ENCODE measurements at regions not wholly inside any gene's neighbourhood (a gene's known extent, or its start where the extent isn't known, plus 50 kb on each side); places are given as distances from the start of the nearest gene placed in this dataset.

DNA sequence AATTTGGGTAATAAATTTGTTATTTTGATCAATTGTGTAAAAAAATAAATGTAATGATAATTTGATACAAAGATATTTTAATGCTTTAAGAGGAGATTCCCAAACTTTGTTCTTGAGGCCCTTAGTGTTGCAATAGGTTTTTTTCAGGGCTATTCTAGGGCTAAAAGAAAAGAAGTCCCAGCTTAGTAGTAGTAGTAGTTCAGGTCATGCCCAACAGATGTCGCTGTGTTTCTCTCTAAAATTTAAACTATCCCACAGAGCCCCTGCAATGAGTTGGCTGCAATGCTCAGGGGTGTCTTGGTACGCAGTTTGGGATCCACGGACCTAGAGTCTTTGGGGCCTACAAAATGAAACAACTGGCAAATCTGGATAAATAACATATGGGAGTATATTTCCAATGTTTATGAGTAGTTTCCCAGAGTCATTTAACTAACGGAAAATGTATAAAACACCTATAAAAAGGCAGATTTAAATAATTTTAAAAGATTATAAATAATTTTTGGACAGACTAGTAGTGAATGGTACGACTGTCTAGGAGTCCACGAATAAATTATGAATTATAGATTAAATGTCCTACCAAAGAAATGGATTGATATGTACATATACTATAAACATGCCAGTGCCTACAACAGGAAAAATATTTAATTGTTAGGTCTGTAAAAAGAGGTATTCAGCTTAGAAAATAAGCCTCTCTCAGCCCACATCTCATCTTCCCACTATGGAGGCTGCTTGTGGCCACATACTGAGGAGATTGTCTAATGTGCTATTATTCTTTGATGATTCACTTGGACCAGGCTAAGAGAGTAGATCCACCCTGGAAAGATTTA lies 228.5 kb upstream of the PMFBP1 start:
- Mint-ChIP-seq H3K27me3 (ENCODE audit: low read depth) (no peaks in the 10 kb centered on the region), H3K4me1 (peaks cover 3% of the 10 kb centered on the region), H3K36me3 (ENCODE audit: low read depth) (peaks cover 10% of the 10 kb centered on the region), H3K9me3 (peaks cover 10% of the 10 kb centered on the region), H3K27ac (ENCODE audit: unreplicated experiment) (no peak overlapping the region), H3K4me3 (no peak overlapping the region)
- DNase-seq (ENCODE audit: low read depth, low spot score): peak; percentile 63
- TF ChIP-seq, protein P1, sequence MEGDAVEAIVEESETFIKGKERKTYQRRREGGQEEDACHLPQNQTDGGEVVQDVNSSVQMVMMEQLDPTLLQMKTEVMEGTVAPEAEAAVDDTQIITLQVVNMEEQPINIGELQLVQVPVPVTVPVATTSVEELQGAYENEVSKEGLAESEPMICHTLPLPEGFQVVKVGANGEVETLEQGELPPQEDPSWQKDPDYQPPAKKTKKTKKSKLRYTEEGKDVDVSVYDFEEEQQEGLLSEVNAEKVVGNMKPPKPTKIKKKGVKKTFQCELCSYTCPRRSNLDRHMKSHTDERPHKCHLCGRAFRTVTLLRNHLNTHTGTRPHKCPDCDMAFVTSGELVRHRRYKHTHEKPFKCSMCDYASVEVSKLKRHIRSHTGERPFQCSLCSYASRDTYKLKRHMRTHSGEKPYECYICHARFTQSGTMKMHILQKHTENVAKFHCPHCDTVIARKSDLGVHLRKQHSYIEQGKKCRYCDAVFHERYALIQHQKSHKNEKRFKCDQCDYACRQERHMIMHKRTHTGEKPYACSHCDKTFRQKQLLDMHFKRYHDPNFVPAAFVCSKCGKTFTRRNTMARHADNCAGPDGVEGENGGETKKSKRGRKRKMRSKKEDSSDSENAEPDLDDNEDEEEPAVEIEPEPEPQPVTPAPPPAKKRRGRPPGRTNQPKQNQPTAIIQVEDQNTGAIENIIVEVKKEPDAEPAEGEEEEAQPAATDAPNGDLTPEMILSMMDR (conservative IDR thresholded peaks at IDR 0.05): peak; percentile 83

DNA sequence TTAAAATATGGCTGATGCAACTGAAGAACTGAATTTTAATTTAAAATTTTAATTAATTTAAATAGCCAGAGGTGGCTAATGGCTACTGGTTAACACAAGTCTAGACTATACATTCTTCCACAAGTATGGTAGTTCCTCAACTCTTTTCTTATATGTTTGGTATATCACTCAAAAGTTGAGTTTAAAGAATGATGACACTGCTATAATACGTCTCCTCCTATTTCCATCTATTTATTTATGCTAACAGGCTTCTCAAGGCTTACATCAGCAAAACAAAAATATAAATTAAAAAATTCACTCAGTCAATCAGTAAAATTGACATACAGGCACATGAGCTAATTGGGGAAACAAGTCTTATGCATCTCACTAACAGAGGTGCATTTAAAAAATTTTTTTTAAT lies 227.9 kb upstream of the PMFBP1 start:
- peaks cover 3% of the 10 kb centered on the region for H3K4me1 Mint-ChIP-seq

DNA sequence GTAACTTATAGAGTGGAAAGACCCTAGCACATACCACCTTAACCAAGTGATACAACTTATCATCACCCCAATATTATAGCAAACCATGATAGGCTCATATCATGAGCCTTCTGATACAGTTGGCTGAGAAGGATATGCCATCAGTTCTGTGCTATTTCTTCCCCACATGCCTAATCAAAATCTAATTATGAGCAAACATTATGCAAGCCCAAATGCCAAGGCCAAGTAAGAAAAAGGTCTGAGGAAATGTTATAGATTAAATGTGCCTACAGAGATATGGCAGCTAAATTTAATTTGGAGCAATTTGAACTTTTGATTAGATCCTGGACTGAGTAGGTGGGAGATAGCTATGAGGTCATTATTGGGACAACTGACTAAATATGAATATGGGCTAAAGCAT lies 225.9 kb upstream of the PMFBP1 start:
- TF ChIP-seq, protein P1 (conservative IDR thresholded peaks at IDR 0.05): no peak
- Mint-ChIP-seq H3K9me3 (peaks cover 9% of the 10 kb centered on the region), H3K27me3 (ENCODE audit: low read depth) (no peaks in the 10 kb centered on the region), H3K36me3 (ENCODE audit: low read depth) (peaks cover 10% of the 10 kb centered on the region), H3K4me3 (no peak overlapping the region), H3K4me1 (peaks cover 3% of the 10 kb centered on the region), H3K27ac (ENCODE audit: unreplicated experiment) (no peak overlapping the region)
- no peak for DNase-seq (ENCODE audit: low read depth, low spot score)

More for the DNA sequence above, 227.9 kb upstream of the PMFBP1 start:
- Mint-ChIP-seq H3K4me3 (no peak overlapping the region), H3K27me3 (ENCODE audit: low read depth) (no peaks in the 10 kb centered on the region), H3K27ac (ENCODE audit: unreplicated experiment) (no peak overlapping the region), H3K36me3 (ENCODE audit: low read depth) (peaks cover 8% of the 10 kb centered on the region), H3K9me3 (peaks cover 8% of the 10 kb centered on the region)
- DNase-seq (ENCODE audit: low read depth, low spot score): no peak
- TF ChIP-seq, protein P1 (conservative IDR thresholded peaks at IDR 0.05): no peak

- TF ChIP-seq, protein P1 (conservative IDR thresholded peaks at IDR 0.05): no peak
- H3K27me3 Mint-ChIP-seq (ENCODE audit: low read depth): no peaks in the 10 kb centered on the region
- H3K9me3 Mint-ChIP-seq: peaks cover 6% of the 10 kb centered on the region
- no peaks in the 10 kb centered on the region for H3K4me1 Mint-ChIP-seq
- H3K36me3 Mint-ChIP-seq (ENCODE audit: low read depth): peaks cover 19% of the 10 kb centered on the region
- no peak for DNase-seq (ENCODE audit: low read depth, low spot score)
- H3K4me3 Mint-ChIP-seq: no peak overlapping the region
- no peak overlapping the region for H3K27ac Mint-ChIP-seq (ENCODE audit: unreplicated experiment)
Measured at GRCh38 chr16:72394526-72394925, 222.6 kb upstream of the PMFBP1 start.

DNA sequence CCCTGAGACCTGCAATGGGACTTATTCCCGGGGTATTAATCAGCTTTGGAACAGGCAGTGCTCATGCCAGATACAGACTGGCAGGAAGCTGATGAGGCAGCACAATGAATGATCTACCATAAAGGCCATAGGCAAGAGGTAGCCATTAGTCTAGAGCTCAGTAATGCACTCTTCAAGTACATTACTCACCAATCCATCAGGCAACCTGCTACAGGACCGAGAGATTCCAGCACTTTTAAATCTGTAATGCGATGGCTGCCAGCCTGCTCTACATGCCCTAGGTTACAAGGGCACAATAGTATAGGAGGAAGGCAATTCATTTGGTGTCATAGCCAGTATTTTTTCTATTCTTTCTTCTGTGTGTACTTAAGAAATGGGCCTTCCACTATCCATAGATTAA lies 217.8 kb upstream of the PMFBP1 start:
- H3K9me3 Mint-ChIP-seq: peaks cover 18% of the 10 kb centered on the region
- H3K4me1 Mint-ChIP-seq: no peaks in the 10 kb centered on the region
- H3K27me3 Mint-ChIP-seq (ENCODE audit: low read depth): no peaks in the 10 kb centered on the region
- H3K4me3 Mint-ChIP-seq: no peak overlapping the region
- TF ChIP-seq, protein P1 (conservative IDR thresholded peaks at IDR 0.05): no peak
- DNase-seq (ENCODE audit: low read depth, low spot score): no peak
- peaks cover 40% of the 10 kb centered on the region for H3K36me3 Mint-ChIP-seq (ENCODE audit: low read depth)
- no peak overlapping the region for H3K27ac Mint-ChIP-seq (ENCODE audit: unreplicated experiment)

Measured in neural crest cell (in vitro differentiated cells).